Gastroesophageal sphincter (tissue), 4 donors: ENCODE measurements at regions not wholly inside any gene's neighbourhood (a gene's known extent, or its start where the extent isn't known, plus 50 kb on each side); places are given as distances from the start of the nearest gene placed in this dataset.

Source experiments
- ATAC-seq: fragments of 150-250 bp; one replicate; pipeline ENCODE4 v1.9.1; 2016; ENCODE audit warnings: mild to moderate bottlenecking, moderate library complexity
- H3K27ac ChIP-seq, 4 donors: fragments of 200-600 bp; sonication (generic) in 3 of 4; 1 replicate in 3 of 4; 2 replicates in 1 of 4; pipeline ENCODE4 v1.5.1; 2016 to 2019
- H3K27me3 ChIP-seq: fragments of 200-600 bp; sonication (generic); one replicate; pipeline ENCODE4 v1.5.1; 2019
- H3K36me3 ChIP-seq, 2 donors: fragments of 200-600 bp; sonication (generic); one replicate each; pipeline ENCODE4 v1.5.1; 2019; ENCODE audit warnings: control low read depth in 1 of 2
- H3K4me1 ChIP-seq, 3 donors: fragments of 200-600 bp; sonication (generic); 1 replicate in 2 of 3; 2 replicates in 1 of 3; pipeline ENCODE4 v1.5.1; 2016 to 2019; ENCODE audit warnings: control low read depth in 2 of 3
- H3K4me3 ChIP-seq, 2 donors: fragments of 200-600 bp; sonication (generic); one replicate each; pipeline ENCODE4 v1.5.1; 2019; ENCODE audit warnings: mild to moderate bottlenecking in 1 of 2, moderate library complexity in 1 of 2
- H3K9me3 ChIP-seq, 3 donors: fragments of 200-600 bp; sonication (generic); one replicate each; pipeline ENCODE4 v1.5.1; 2017 to 2019; ENCODE audit warnings: control low read depth in 2 of 3
- CTCF ChIP-seq, 4 experiments: fragments of 200-600 bp in 2 of 4; fragments of 450-650 bp in 2 of 4; sonication (generic) in 1 of 4; IDR thresholded peaks; one replicate each; pipeline ENCODE4 v1.5.1; 2017 to 2019; ENCODE audit warnings: antibody characterized with exemption in 4 of 4, mild to moderate bottlenecking in 2 of 4, moderate library complexity in 2 of 4
- EP300 ChIP-seq: sonication (generic); formaldehyde crosslinking; IDR thresholded peaks from one replicate; pipeline ENCODE4 v1.6.1; 2017; ENCODE audit warnings: antibody characterized with exemption, mild to moderate bottlenecking
- POLR2A ChIP-seq, 2 donors: fragments of 450-650 bp; IDR thresholded peaks; one replicate each; pipeline ENCODE4 v1.6.1; 2017; ENCODE audit warnings: antibody characterized with exemption in 2 of 2, mild to moderate bottlenecking in 2 of 2, moderate library complexity in 1 of 2
- POLR2AphosphoS5 ChIP-seq: sonication (generic); formaldehyde crosslinking; IDR thresholded peaks from one replicate; pipeline ENCODE4 v1.6.1; 2017; ENCODE audit warnings: antibody characterized with exemption
- WGBS, 2 donors: methylation state at CpG; one replicate each; pipeline ENCODE4 v1.1.5; 2018; ENCODE audit warnings: low coverage in 1 of 2; 5-methylcytosine and 5-hydroxymethylcytosine counted together

- H3K27me3 ChIP-seq, result peaks cover 81% of the 10 kb centered on the region
- WGBS, 2 donors, result 57% methylated on average over 3 of the region's 10 CpGs; no CpG with 5 or more reads in 1 of the 2 donors
- no peak overlapping the region for H3K27ac ChIP-seq
- no peak for ATAC-seq
- TF ChIP-seq CTCF (IDR thresholded peaks at IDR 0.05) (no peak), EP300 (no peak), POLR2AphosphoS5 (no peak), POLR2A (IDR thresholded peaks at IDR 0.05) (no peak)
- no peak overlapping the region for H3K4me3 ChIP-seq
- H3K4me1 ChIP-seq, result no peaks in the 10 kb centered on the region
- no peaks in the 10 kb centered on the region for H3K9me3 ChIP-seq
- H3K36me3 ChIP-seq, result no peaks in the 10 kb centered on the region
Observed at GRCh38 chr22:49148895-49149418, 678.7 kb downstream of the BRD1 start.

GRCh38 chr22:49147617-49148175, 680.0 kb downstream of the BRD1 start:
- WGBS, 2 donors, result 84 to 89% methylated on average over 6 to 8 of the region's 15 CpGs
- no peaks in the 10 kb centered on the region for H3K9me3 ChIP-seq
- H3K36me3 ChIP-seq, result no peaks in the 10 kb centered on the region
- no peak for ATAC-seq
- H3K27me3 ChIP-seq, result peaks cover 77% of the 10 kb centered on the region
- no peak overlapping the region for H3K27ac ChIP-seq
- no peaks in the 10 kb centered on the region for H3K4me1 ChIP-seq
- TF ChIP-seq CTCF (IDR thresholded peaks at IDR 0.05) (no peak), POLR2A (IDR thresholded peaks at IDR 0.05) (no peak), POLR2AphosphoS5 (no peak), EP300 (no peak)
- no peak overlapping the region for H3K4me3 ChIP-seq

GRCh38 chr22:49147171-49147570, 680.5 kb downstream of the BRD1 start:
- H3K4me3 ChIP-seq, result no peak overlapping the region
- 8 to 43% methylated on average over 1 to 2 of the region's 11 CpGs for WGBS, 2 donors

GRCh38 chr22:49146511-49146910, 681.2 kb downstream of the BRD1 start:
- Histone ChIP-seq H3K36me3 (no peaks in the 10 kb centered on the region), H3K4me1 (no peaks in the 10 kb centered on the region), H3K27me3 (peaks cover 74% of the 10 kb centered on the region), H3K9me3 (no peaks in the 10 kb centered on the region), H3K27ac (no peak overlapping the region), H3K4me3 (no peak overlapping the region)
- 50 to 92% methylated on average over 1 to 2 of the region's 6 CpGs for WGBS, 2 donors
- TF ChIP-seq POLR2A (IDR thresholded peaks at IDR 0.05) (no peak), POLR2AphosphoS5 (no peak), EP300 (no peak), CTCF (IDR thresholded peaks at IDR 0.05) (no peak)
- no peak for ATAC-seq

More at GRCh38 chr22:49147171-49147570, 680.5 kb downstream of the BRD1 start:
- H3K9me3 ChIP-seq, result no peaks in the 10 kb centered on the region
- H3K27me3 ChIP-seq, result peaks cover 74% of the 10 kb centered on the region
- TF ChIP-seq CTCF (IDR thresholded peaks at IDR 0.05) (no peak), EP300 (no peak), POLR2AphosphoS5 (no peak), POLR2A (IDR thresholded peaks at IDR 0.05) (no peak)
- no peaks in the 10 kb centered on the region for H3K36me3 ChIP-seq
- H3K4me1 ChIP-seq, result no peaks in the 10 kb centered on the region
- no peak for ATAC-seq
- no peak overlapping the region for H3K27ac ChIP-seq

- H3K27ac ChIP-seq, result no peak overlapping the region
- H3K36me3 ChIP-seq, result no peaks in the 10 kb centered on the region
- WGBS, 2 donors, result 71 to 92% methylated on average over 1 to 3 of the region's 3 CpGs
- H3K4me3 ChIP-seq, result no peak overlapping the region
- no peaks in the 10 kb centered on the region for H3K4me1 ChIP-seq
- peaks cover 78% of the 10 kb centered on the region for H3K27me3 ChIP-seq
- H3K9me3 ChIP-seq, result no peaks in the 10 kb centered on the region
- no peak for TF ChIP-seq EP300
- TF ChIP-seq CTCF (IDR thresholded peaks at IDR 0.05), result no peak
- TF ChIP-seq POLR2A (IDR thresholded peaks at IDR 0.05), result no peak
- TF ChIP-seq POLR2AphosphoS5, result no peak
- ATAC-seq, result no peak
Observed at GRCh38 chr22:49143812-49144211, 683.9 kb downstream of the BRD1 start.
